ENCODE measurements at regions not wholly inside any gene's neighbourhood (a gene's known extent, or its start where the extent isn't known, plus 50 kb on each side); places are given as distances from the start of the nearest gene placed in this dataset.

DNA sequence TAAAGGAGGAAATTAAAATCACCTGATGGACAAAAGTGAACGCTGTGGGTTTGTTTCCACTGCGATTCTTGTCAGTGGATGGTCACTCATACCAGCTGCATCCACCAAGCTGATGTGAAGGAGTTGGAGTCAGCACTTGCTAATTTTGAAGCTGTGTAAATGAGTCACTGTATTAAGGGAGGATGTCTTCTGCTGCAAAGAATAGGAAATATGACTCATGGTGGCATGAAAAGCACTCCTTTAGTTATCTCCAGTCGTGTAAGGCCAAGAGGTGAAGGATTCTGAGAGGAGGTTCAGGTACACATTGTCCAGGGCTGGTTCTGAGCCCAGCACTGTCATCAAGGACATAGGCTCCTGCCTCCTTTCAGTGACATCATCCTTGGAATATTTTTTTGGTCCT, 71.7 kb upstream of the SKOR2 start:
- Histone ChIP-seq H3K4me3 (ENCODE audit: extremely low read depth, insufficient read depth, low read length, poor library complexity, severe bottlenecking) (no peak overlapping the region), H3K27ac (ENCODE audit: low read depth, low read length, severe bottlenecking) (no peak overlapping the region), H3K9me3 (ENCODE audit: control insufficient read depth, low read length) (no peaks in the 10 kb centered on the region), H3K36me3 (ENCODE audit: control insufficient read depth, insufficient read depth, low read length) (no peaks in the 10 kb centered on the region), H3K4me1 (ENCODE audit: control insufficient read depth, insufficient read depth, low read length, poor library complexity, severe bottlenecking) (no peaks in the 10 kb centered on the region)
- 50 to 87% methylated on average over 1 to 3 of the region's 3 CpGs for WGBS, 2 experiments (ENCODE audit: insufficient coverage in 2 of 2)

DNA sequence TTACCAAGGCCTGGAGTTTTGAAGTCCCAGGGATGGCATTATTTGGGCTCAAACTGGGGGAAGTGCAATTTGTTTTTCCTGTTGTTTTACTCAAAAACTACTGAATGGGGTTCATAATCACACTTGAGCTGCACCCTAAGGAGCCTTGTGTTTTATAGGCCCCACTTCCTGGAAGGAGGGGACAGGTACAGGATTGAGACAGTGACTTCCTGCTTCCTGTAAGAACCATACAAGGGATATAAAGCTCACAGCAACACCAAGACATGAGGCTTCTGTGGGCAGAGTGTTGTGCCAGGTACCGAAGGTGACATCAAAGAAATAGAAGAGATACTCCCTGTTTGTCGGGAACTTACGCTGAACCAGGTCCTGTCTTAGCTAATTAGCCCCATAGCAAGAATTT, 70.4 kb upstream of the SKOR2 start:
- H3K4me3 ChIP-seq (ENCODE audit: extremely low read depth, insufficient read depth, low read length, poor library complexity, severe bottlenecking) = no peak overlapping the region
- no peaks in the 10 kb centered on the region for H3K9me3 ChIP-seq (ENCODE audit: control insufficient read depth, low read length)
- 94 to 100% methylated on average over 2 to 3 of the region's 3 CpGs for WGBS, 2 experiments (ENCODE audit: insufficient coverage in 2 of 2)
- no peaks in the 10 kb centered on the region for H3K4me1 ChIP-seq (ENCODE audit: control insufficient read depth, insufficient read depth, low read length, poor library complexity, severe bottlenecking)
- H3K36me3 ChIP-seq (ENCODE audit: control insufficient read depth, insufficient read depth, low read length) = no peaks in the 10 kb centered on the region
- no peak overlapping the region for H3K27ac ChIP-seq (ENCODE audit: low read depth, low read length, severe bottlenecking)

DNA sequence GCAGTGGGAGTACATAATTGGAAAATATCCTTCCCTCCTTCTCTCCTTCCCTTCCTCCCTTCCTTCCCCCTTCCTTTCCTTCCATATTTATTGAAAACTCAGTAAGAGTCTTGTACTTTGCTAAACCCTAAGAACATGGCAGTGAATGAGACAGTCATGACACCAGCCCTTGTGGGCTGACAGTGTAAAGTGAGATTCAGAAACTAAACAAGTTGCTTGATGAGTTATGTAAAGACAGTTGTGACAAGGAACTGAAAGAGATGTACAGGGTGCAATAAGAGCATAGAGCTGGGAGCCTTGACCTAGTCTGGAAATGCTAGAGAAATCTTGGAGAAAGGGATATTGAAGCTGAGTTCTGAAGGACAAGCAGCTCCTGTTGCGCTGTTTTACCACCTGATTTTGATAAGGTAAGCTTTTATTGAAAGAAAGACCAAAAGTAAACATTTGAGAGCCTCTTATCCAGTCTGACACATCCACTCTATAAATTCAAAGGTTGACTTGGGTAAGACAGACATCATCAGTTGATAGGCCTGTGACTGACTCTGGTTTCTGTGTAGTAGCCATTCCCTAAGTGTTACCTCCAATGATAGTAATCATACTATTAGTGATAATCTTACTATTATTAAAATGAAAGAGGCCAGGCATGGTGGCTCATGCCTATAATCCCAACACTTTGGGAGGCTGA, 66.5 kb upstream of the SKOR2 start:
- Histone ChIP-seq H3K27ac (ENCODE audit: low read depth, low read length, severe bottlenecking) (no peak overlapping the region), H3K9me3 (ENCODE audit: control insufficient read depth, low read length) (no peaks in the 10 kb centered on the region)
- WGBS, 2 experiments (ENCODE audit: insufficient coverage in 2 of 2) = 100% methylated on average over 1 of the region's 1 CpG; no CpG with 5 or more reads in 1 of the 2 experiments

DNA sequence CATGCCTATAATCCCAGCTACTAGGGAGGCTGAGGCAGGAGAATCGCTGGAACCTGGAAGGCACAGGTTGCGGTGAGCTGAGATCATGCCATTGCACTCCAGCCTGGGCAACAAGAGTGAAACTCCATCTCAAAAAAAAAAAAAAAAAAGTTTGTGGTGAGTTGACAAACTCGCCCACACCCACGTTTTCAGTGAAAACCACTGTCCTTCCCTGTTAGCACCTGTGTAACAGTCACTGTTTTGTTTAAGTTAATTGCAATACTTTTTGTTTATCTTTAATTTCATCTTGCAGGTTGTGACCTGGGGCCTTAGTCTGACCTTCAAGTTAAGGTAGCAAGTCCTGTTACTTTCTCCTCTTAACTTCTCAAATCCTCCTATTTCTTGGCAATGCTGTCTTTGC, 65.5 kb upstream of the SKOR2 start:
- H3K4me1 ChIP-seq (ENCODE audit: control insufficient read depth, insufficient read depth, low read length, poor library complexity, severe bottlenecking) = peaks cover 6% of the 10 kb centered on the region
- H3K27ac ChIP-seq (ENCODE audit: low read depth, low read length, severe bottlenecking) = no peak overlapping the region
- no peaks in the 10 kb centered on the region for H3K9me3 ChIP-seq (ENCODE audit: control insufficient read depth, low read length)
- no peak overlapping the region for H3K4me3 ChIP-seq (ENCODE audit: extremely low read depth, insufficient read depth, low read length, poor library complexity, severe bottlenecking)
- H3K36me3 ChIP-seq (ENCODE audit: control insufficient read depth, insufficient read depth, low read length) = no peaks in the 10 kb centered on the region
- 80 to 100% methylated on average over 1 to 2 of the region's 4 CpGs for WGBS, 2 experiments (ENCODE audit: insufficient coverage in 2 of 2)

More for the DNA sequence above, 66.5 kb upstream of the SKOR2 start:
- Histone ChIP-seq H3K4me3 (ENCODE audit: extremely low read depth, insufficient read depth, low read length, poor library complexity, severe bottlenecking) (no peak overlapping the region), H3K4me1 (ENCODE audit: control insufficient read depth, insufficient read depth, low read length, poor library complexity, severe bottlenecking) (peaks cover 6% of the 10 kb centered on the region), H3K36me3 (ENCODE audit: control insufficient read depth, insufficient read depth, low read length) (no peaks in the 10 kb centered on the region)

DNA sequence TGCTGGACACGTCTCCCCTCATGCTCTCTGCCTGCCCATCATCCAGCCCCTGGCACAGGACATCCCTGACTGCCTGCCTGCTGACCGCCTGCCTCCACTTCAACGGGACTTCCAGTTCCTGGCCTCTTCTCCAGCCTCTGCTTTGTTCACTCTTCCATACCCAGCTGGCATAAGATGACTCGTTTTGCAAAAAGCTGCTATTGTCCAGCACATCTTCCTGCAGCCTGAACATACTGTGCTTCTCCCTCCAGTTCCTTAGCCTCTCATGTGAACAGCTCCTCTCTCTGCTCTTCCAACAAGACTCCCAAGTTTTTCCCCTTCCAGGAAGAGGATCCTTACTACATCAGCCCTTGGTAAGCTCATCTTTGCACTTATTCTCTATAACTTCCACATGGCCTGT, 62.4 kb upstream of the SKOR2 start:
- Histone ChIP-seq H3K4me1 (ENCODE audit: control insufficient read depth, insufficient read depth, low read length, poor library complexity, severe bottlenecking) (peaks cover 6% of the 10 kb centered on the region), H3K27ac (ENCODE audit: low read depth, low read length, severe bottlenecking) (no peak overlapping the region), H3K9me3 (ENCODE audit: control insufficient read depth, low read length) (no peaks in the 10 kb centered on the region), H3K36me3 (ENCODE audit: control insufficient read depth, insufficient read depth, low read length) (no peaks in the 10 kb centered on the region), H3K4me3 (ENCODE audit: extremely low read depth, insufficient read depth, low read length, poor library complexity, severe bottlenecking) (no peak overlapping the region)
- WGBS, 2 experiments (ENCODE audit: insufficient coverage in 2 of 2) = 84 to 87% methylated on average over 4 of the region's 4 CpGs

GRCh38 chr18:47311585-47311984, 60.1 kb upstream of the SKOR2 start:
- Histone ChIP-seq H3K4me1 (ENCODE audit: control insufficient read depth, insufficient read depth, low read length, poor library complexity, severe bottlenecking) (peaks cover 6% of the 10 kb centered on the region), H3K4me3 (ENCODE audit: extremely low read depth, insufficient read depth, low read length, poor library complexity, severe bottlenecking) (no peak overlapping the region), H3K9me3 (ENCODE audit: control insufficient read depth, low read length) (no peaks in the 10 kb centered on the region), H3K27ac (ENCODE audit: low read depth, low read length, severe bottlenecking) (no peak overlapping the region), H3K36me3 (ENCODE audit: control insufficient read depth, insufficient read depth, low read length) (no peaks in the 10 kb centered on the region)
- WGBS, 2 experiments (ENCODE audit: insufficient coverage in 2 of 2) = 60 to 86% methylated on average over 1 of the region's 2 CpGs
